Activated T-helper 1 cell treated with anti-CD3 and anti-CD28 coated beads, Interleukin-12 subunit alpha, Interleukin-12 subunit beta, Interleukin-2, Interleukin-4 antibody, amounts not matched to agents 30 ng/mL and 10 ng/mL and 1 ng/mL, durations not matched to agents 14 hours and 24 hours and 36 hours (primary cell): ENCODE measurements at regions not wholly inside any gene's neighbourhood (a gene's known extent, or its start where the extent isn't known, plus 50 kb on each side); places are given as distances from the start of the nearest gene placed in this dataset.

Experiments used
- DNase-seq: peaks from one replicate; pipeline ENCODE4 v3.0.0; 2021; ENCODE audit warnings: low spot score
- H3K27ac Mint-ChIP-seq: one replicate; pipeline ENCODE4 v1.8.0; 2021; ENCODE audit warnings: mild to moderate bottlenecking, mixed read lengths
- H3K27me3 Mint-ChIP-seq: one replicate; pipeline ENCODE4 v1.8.0; 2022; ENCODE audit warnings: mild to moderate bottlenecking, moderate library complexity, mixed read lengths; ENCODE audit not compliant: insufficient read depth
- H3K36me3 Mint-ChIP-seq: one replicate; pipeline ENCODE4 v1.8.0; 2021; ENCODE audit warnings: low read depth, mixed read lengths
- H3K4me1 Mint-ChIP-seq: one replicate; pipeline ENCODE4 v1.8.0; 2021; ENCODE audit warnings: low read depth, mixed read lengths
- H3K4me3 Mint-ChIP-seq: one replicate; pipeline ENCODE4 v1.8.0; 2021; ENCODE audit warnings: mild to moderate bottlenecking, moderate library complexity, mixed read lengths
- H3K9me3 Mint-ChIP-seq: one replicate; pipeline ENCODE4 v1.8.0; 2021; ENCODE audit warnings: mixed read lengths
- intact Hi-C: fragments of 100-400 bp; cut with micrococcal nuclease; formaldehyde crosslinking; loops from one replicate; pipeline ENCODE4 v1.15.1; 2024

DNA sequence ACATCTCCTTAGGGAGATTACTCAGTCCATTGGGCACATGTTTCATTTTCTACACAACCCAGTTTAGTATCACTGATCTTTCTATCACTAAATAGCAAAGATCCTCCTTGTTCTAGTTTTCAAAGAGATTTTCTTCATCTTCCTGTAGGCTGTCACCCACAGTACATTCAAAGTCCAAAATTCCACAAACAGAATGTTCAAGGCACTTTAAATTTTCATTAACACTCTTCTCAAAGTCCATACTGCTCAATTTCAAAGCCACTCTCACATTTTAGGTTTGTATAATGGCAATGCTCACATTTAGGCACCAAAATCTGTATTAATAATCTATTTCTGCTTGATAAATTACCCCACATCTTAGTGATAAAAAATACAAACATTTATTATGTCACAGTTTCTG, 152.8 kb downstream of the FSIP2 start:
- Mint-ChIP-seq H3K4me1 (no peaks in the 10 kb centered on the region), H3K36me3 (no peaks in the 10 kb centered on the region), H3K27me3 (no peaks in the 10 kb centered on the region), H3K9me3 (no peaks in the 10 kb centered on the region), H3K4me3 (no peak overlapping the region), H3K27ac (no peak overlapping the region)
- no peak for DNase-seq
- intact Hi-C loops, result no loop called here

- H3K4me1 Mint-ChIP-seq, result no peaks in the 10 kb centered on the region
- no peaks in the 10 kb centered on the region for H3K9me3 Mint-ChIP-seq
- no peak overlapping the region for H3K27ac Mint-ChIP-seq
- H3K27me3 Mint-ChIP-seq, result no peaks in the 10 kb centered on the region
- H3K36me3 Mint-ChIP-seq, result no peaks in the 10 kb centered on the region
- intact Hi-C loops, result no loop called here
- DNase-seq, result no peak
- H3K4me3 Mint-ChIP-seq, result no peak overlapping the region
These were observed 153.3 kb downstream of the FSIP2 start for GRCh38 chr2:185891804-185892411.

- intact Hi-C loops, result no loop called here
- H3K36me3 Mint-ChIP-seq, result no peaks in the 10 kb centered on the region
- H3K27ac Mint-ChIP-seq, result no peak overlapping the region
- H3K9me3 Mint-ChIP-seq, result no peaks in the 10 kb centered on the region
- DNase-seq, result no peak
- H3K4me1 Mint-ChIP-seq, result no peaks in the 10 kb centered on the region
- H3K27me3 Mint-ChIP-seq, result no peaks in the 10 kb centered on the region
- no peak overlapping the region for H3K4me3 Mint-ChIP-seq
These were observed 153.9 kb downstream of the FSIP2 start for GRCh38 chr2:185892484-185892883.

DNA sequence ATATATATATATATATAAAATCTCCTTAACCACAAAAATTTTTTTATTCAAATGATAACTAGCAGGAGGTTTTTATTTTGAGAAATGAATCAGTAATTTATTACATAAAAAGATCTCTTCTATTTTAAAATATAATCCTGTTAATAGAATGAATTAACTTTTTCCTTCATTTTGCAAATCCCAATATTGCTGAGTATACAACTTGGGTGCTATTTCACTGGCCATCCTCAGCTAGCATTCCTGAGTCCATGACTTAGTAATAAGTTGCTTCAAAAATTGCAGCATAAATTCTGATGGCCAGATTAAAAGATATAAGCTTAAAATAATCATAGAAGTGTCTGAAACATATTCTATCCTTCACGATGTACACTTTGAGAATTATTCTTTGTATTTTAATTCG, 155.6 kb downstream of the FSIP2 start:
- Mint-ChIP-seq H3K4me1 (no peaks in the 10 kb centered on the region), H3K4me3 (no peak overlapping the region), H3K27ac (no peak overlapping the region), H3K36me3 (no peaks in the 10 kb centered on the region), H3K27me3 (no peaks in the 10 kb centered on the region), H3K9me3 (no peaks in the 10 kb centered on the region)
- intact Hi-C loops, result no loop called here
- no peak for DNase-seq

GRCh38 chr2:185895828-185896693, 157.5 kb downstream of the FSIP2 start:
- intact Hi-C loops, result no loop called here
- H3K4me3 Mint-ChIP-seq, result no peak overlapping the region
- no peaks in the 10 kb centered on the region for H3K27me3 Mint-ChIP-seq
- H3K27ac Mint-ChIP-seq, result no peak overlapping the region
- DNase-seq, result no peak
- H3K4me1 Mint-ChIP-seq, result no peaks in the 10 kb centered on the region
- H3K36me3 Mint-ChIP-seq, result no peaks in the 10 kb centered on the region
- H3K9me3 Mint-ChIP-seq, result no peaks in the 10 kb centered on the region

DNA sequence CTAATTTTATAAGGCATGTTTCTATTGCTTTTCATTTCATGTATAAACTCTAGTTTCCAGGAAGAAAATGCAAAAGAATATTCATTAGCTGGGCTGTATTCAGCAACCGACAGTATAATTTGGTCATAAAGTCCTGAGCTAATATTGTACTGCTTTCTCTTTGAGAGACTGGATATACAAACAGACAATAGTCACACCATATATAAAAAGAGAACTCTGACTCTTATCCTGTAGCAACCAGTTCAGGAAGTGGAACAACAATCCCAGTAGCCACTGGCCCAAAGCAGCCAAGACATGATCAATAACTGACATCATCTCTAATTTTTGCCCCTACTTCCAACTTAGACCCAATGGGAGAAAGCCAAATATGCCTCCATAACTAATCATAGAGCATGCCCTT, 160.8 kb downstream of the FSIP2 start:
- Mint-ChIP-seq H3K36me3 (no peaks in the 10 kb centered on the region), H3K27me3 (no peaks in the 10 kb centered on the region), H3K4me1 (no peaks in the 10 kb centered on the region), H3K27ac (no peak overlapping the region), H3K9me3 (no peaks in the 10 kb centered on the region), H3K4me3 (no peak overlapping the region)
- intact Hi-C loops, result no loop called here
- DNase-seq, result no peak

DNA sequence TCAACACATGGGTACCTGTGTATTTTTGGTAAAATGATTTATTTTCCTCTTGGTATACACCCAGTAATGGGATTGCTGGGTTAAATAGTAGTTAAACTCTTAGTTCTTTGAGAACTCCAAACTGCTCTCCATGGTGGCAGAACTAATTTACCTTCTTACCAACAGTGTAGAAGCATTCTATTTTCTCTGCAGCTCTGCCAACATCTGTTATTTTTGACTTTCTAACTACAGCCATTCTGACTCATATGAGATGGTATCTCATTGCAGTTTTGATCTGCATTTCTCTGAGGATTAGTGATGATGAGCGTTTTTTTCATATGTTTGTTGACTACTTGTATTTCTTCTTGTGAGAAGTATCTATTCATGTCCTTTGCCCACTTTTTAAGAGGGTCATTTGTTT, 180.6 kb downstream of the FSIP2 start:
- H3K27ac Mint-ChIP-seq, result no peak overlapping the region
- H3K27me3 Mint-ChIP-seq, result no peaks in the 10 kb centered on the region
- intact Hi-C loops, result no loop called here
- H3K9me3 Mint-ChIP-seq, result no peaks in the 10 kb centered on the region
- no peak overlapping the region for H3K4me3 Mint-ChIP-seq
- no peaks in the 10 kb centered on the region for H3K36me3 Mint-ChIP-seq
- DNase-seq, result no peak
- H3K4me1 Mint-ChIP-seq, result no peaks in the 10 kb centered on the region

GRCh38 chr2:185921048-185921756, 182.6 kb downstream of the FSIP2 start:
- Mint-ChIP-seq H3K27me3 (no peaks in the 10 kb centered on the region), H3K9me3 (no peaks in the 10 kb centered on the region), H3K27ac (no peak overlapping the region), H3K4me3 (no peak overlapping the region), H3K4me1 (no peaks in the 10 kb centered on the region), H3K36me3 (no peaks in the 10 kb centered on the region)
- no peak for DNase-seq
- intact Hi-C loops, result no loop called here

DNA sequence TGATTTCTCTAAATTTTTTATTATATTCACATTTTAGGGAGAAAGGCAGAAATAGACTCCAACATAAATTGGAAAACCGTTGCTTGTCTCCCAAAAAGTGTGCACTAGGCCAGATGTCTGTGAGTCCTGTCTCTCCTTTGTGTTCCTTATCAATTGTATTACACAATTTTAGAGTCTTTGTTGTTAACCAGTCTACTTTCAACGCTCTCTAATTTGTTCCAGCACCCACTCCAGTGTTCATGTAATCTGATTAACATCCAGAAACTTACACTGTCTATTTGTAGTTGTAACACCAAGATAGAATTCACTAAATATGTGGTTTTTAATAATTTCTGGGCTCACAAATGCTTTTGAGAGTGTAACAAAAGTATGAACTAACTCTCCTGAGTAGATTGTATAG, 195.6 kb downstream of the FSIP2 start:
- Mint-ChIP-seq H3K4me1 (no peaks in the 10 kb centered on the region), H3K4me3 (no peak overlapping the region), H3K36me3 (no peaks in the 10 kb centered on the region), H3K9me3 (no peaks in the 10 kb centered on the region), H3K27ac (no peak overlapping the region), H3K27me3 (no peaks in the 10 kb centered on the region)
- no peak for DNase-seq
- intact Hi-C loops, result no loop called here

DNA sequence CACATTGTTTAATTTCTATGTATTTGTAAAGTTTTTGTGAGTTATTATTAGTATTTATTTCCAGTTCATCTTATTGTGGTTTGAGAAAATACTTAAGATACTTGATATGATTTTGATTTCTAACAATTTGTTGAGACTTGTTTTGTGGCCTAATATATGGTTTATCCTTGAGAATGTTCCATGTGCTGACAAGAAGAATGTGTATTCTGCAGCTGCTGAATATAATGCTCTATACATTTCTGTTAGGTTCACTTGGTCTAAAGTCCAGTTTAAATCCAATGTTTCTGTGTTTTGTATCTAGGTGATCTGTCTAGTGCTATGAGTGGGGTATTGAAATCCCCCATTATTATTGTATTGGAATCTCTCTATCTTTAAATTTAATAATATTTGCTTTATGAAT, 201.3 kb downstream of the FSIP2 start:
- Mint-ChIP-seq H3K27ac (no peak overlapping the region), H3K4me1 (no peaks in the 10 kb centered on the region), H3K4me3 (no peak overlapping the region), H3K36me3 (no peaks in the 10 kb centered on the region), H3K9me3 (no peaks in the 10 kb centered on the region), H3K27me3 (no peaks in the 10 kb centered on the region)
- intact Hi-C loops, result no loop called here
- DNase-seq, result no peak

GRCh38 chr2:185942855-185943254, 204.3 kb downstream of the FSIP2 start:
- intact Hi-C loops, result no loop called here

DNA sequence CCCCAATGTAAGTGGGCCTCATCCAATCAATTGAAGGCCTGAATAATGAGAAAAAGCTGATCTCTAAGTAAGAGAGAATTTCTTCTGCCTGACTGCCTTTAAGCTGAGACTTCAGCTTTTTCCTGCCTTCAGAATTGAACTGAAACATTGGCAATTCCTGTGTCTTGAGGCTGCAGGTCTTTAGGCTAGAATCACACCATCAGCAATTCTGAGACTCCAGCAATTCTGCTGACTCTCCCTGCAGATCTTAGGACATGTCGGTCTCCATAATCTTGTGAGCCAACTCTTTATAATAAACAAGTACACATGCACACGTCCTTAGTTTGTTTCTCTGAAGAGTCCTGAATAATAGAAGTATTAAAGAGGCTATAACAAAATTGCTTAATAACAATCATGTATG, 209.1 kb downstream of the FSIP2 start:
- H3K4me3 Mint-ChIP-seq, result no peak overlapping the region
- no peak for DNase-seq
- H3K9me3 Mint-ChIP-seq, result no peaks in the 10 kb centered on the region
- intact Hi-C loops, result no loop called here
- H3K4me1 Mint-ChIP-seq, result no peaks in the 10 kb centered on the region
- no peaks in the 10 kb centered on the region for H3K27me3 Mint-ChIP-seq
- no peaks in the 10 kb centered on the region for H3K36me3 Mint-ChIP-seq
- H3K27ac Mint-ChIP-seq, result no peak overlapping the region

More at GRCh38 chr2:185942855-185943254, 204.3 kb downstream of the FSIP2 start:
- H3K9me3 Mint-ChIP-seq, result no peaks in the 10 kb centered on the region
- no peaks in the 10 kb centered on the region for H3K4me1 Mint-ChIP-seq
- H3K36me3 Mint-ChIP-seq, result no peaks in the 10 kb centered on the region
- H3K27ac Mint-ChIP-seq, result no peak overlapping the region
- no peaks in the 10 kb centered on the region for H3K27me3 Mint-ChIP-seq
- no peak overlapping the region for H3K4me3 Mint-ChIP-seq
- DNase-seq, result no peak

GRCh38 chr2:185952100-185952499, 213.5 kb downstream of the FSIP2 start:
- H3K9me3 Mint-ChIP-seq, result no peaks in the 10 kb centered on the region
- H3K4me3 Mint-ChIP-seq, result no peak overlapping the region
- intact Hi-C loops, result no loop called here
- no peaks in the 10 kb centered on the region for H3K36me3 Mint-ChIP-seq
- no peaks in the 10 kb centered on the region for H3K4me1 Mint-ChIP-seq
- no peak overlapping the region for H3K27ac Mint-ChIP-seq
- no peaks in the 10 kb centered on the region for H3K27me3 Mint-ChIP-seq
- no peak for DNase-seq
